SK-MEL-5 (cell line): ENCODE measurements at regions not wholly inside any gene's neighbourhood (a gene's known extent, or its start where the extent isn't known, plus 50 kb on each side); places are given as distances from the start of the nearest gene placed in this dataset.
"Not testable (repeated sequence)": the region's sequence is repeated elsewhere in the genome, so short reads cannot be mapped to it uniquely, and the experiment has no call there.

Experiments
- DNase-seq: peaks from one replicate; pipeline ENCODE4 v3.0.0-alpha.2; 2016; ENCODE audit warnings: low read depth, low spot score
- in situ Hi-C: cut with HindIII; loops from 2 replicates; pipeline ENCODE4 v1.10.0; 2016; ENCODE audit warnings: low sequenced_read_pairs, high pct_unique_total_duplicates, low pct_unique_long_range_greater_than_20kb

GRCh38 chr9:84490842-84491325 is 150.3 kb upstream of the SLC28A3 start:
- in situ Hi-C loops, result no loop called here
- DNase-seq, result no peak

- in situ Hi-C loops, result no loop called here
- DNase-seq, result no peak
These were observed 152.0 kb upstream of the SLC28A3 start for GRCh38 chr9:84492366-84493159.

- in situ Hi-C loops, result no loop called here
- no peak for DNase-seq
These were observed 152.9 kb upstream of the SLC28A3 start for GRCh38 chr9:84493284-84493947.

- no peak for DNase-seq
- in situ Hi-C loops, result no loop called here
These were observed 159.5 kb upstream of the SLC28A3 start for GRCh38 chr9:84499969-84500582.

GRCh38 chr9:84500826-84501225 is 160.3 kb upstream of the SLC28A3 start:
- in situ Hi-C loops, result no loop called here

GRCh38 chr9:84501587-84501986 is 161.0 kb upstream of the SLC28A3 start:
- in situ Hi-C loops, result no loop called here
- DNase-seq, result no peak

More at GRCh38 chr9:84500826-84501225, 160.3 kb upstream of the SLC28A3 start:
- no peak for DNase-seq

GRCh38 chr9:84502066-84502465 is 161.5 kb upstream of the SLC28A3 start:
- in situ Hi-C loops, result no loop called here
- DNase-seq, result no peak

GRCh38 chr9:84504360-84504759 is 163.8 kb upstream of the SLC28A3 start:
- in situ Hi-C loops, result no loop called here
- DNase-seq, result no peak

GRCh38 chr9:84511651-84512050 is 157.9 kb upstream of the NTRK2 start:
- in situ Hi-C loops, result no loop called here
- no peak for DNase-seq

GRCh38 chr9:84512493-84512892 is 157.0 kb upstream of the NTRK2 start:
- DNase-seq, result no peak
- in situ Hi-C loops, result no loop called here

- in situ Hi-C loops, result no loop called here
- DNase-seq, result no peak
These were observed 156.1 kb upstream of the NTRK2 start for GRCh38 chr9:84513473-84513872.

- in situ Hi-C loops, result no loop called here
- DNase-seq, result no peak
These were observed 155.6 kb upstream of the NTRK2 start for GRCh38 chr9:84513979-84514378.

GRCh38 chr9:84514421-84514820 is 155.1 kb upstream of the NTRK2 start:
- DNase-seq, result no peak
- in situ Hi-C loops, result no loop called here

- DNase-seq, result no peak
- in situ Hi-C loops, result no loop called here
These were observed 152.5 kb upstream of the NTRK2 start for GRCh38 chr9:84517026-84517425.

- in situ Hi-C loops, result no loop called here
- DNase-seq, result no peak
These were observed 150.1 kb upstream of the NTRK2 start for GRCh38 chr9:84519413-84519812.

- in situ Hi-C loops, result no loop called here
- no peak for DNase-seq
These were observed 148.3 kb upstream of the NTRK2 start for GRCh38 chr9:84521208-84521607.

- DNase-seq, in situ Hi-C loops: not testable (repeated sequence)
These were observed 143.3 kb upstream of the NTRK2 start for GRCh38 chr9:84526211-84526610.

GRCh38 chr9:84527060-84527720 is 142.3 kb upstream of the NTRK2 start:
- in situ Hi-C loops, DNase-seq: not testable (repeated sequence)
